Mesenchymal stem cell (in vitro differentiated cells and primary cell): ENCODE measurements at regions not wholly inside any gene's neighbourhood (a gene's known extent, or its start where the extent isn't known, plus 50 kb on each side); places are given as distances from the start of the nearest gene placed in this dataset.

Experiments used
- DNase-seq: peaks from one replicate; pipeline ENCODE4 v3.0.0-alpha.2; 2013
- H2AFZ ChIP-seq: one replicate; pipeline ENCODE4 v1.6.1; 2013; ENCODE audit warnings: low read depth, mild to moderate bottlenecking, control low read depth, inconsistent platforms, low read length, moderate library complexity
- H2AK5ac ChIP-seq: 2 replicates; pipeline ENCODE4 v1.6.1; 2013; ENCODE audit warnings: low read length, moderate library complexity, mild to moderate bottlenecking, inconsistent platforms; ENCODE audit not compliant: severe bottlenecking
- H2BK120ac ChIP-seq: one replicate; pipeline ENCODE4 v1.6.1; 2013; ENCODE audit warnings: low read depth, mild to moderate bottlenecking, inconsistent platforms, low read length, moderate library complexity
- H2BK12ac ChIP-seq, 2 experiments: one replicate each; pipeline ENCODE4 v1.6.1; 2013; ENCODE audit warnings: inconsistent platforms in 2 of 2, low read length in 2 of 2, mild to moderate bottlenecking in 2 of 2, moderate library complexity in 2 of 2, control low read depth in 1 of 2
- H2BK15ac ChIP-seq: one replicate; pipeline ENCODE4 v1.6.1; 2013; ENCODE audit warnings: mild to moderate bottlenecking, low read depth, inconsistent platforms; ENCODE audit not compliant: poor library complexity, severe bottlenecking
- H2BK5ac ChIP-seq: 2 replicates; pipeline ENCODE4 v1.6.1; 2013; ENCODE audit warnings: low read depth, mild to moderate bottlenecking, low read length, control low read depth, inconsistent platforms; ENCODE audit not compliant: poor library complexity, severe bottlenecking
- H3K14ac ChIP-seq, 2 experiments: one replicate each; pipeline ENCODE4 v1.6.1; 2013; ENCODE audit warnings: inconsistent platforms in 2 of 2, low read length in 2 of 2, control low read depth in 1 of 2, mild to moderate bottlenecking in 1 of 2, moderate library complexity in 1 of 2
- H3K18ac ChIP-seq, 2 experiments: one replicate each; pipeline ENCODE4 v1.6.1; 2013; ENCODE audit warnings: inconsistent platforms in 2 of 2, low read length in 2 of 2, control low read depth in 1 of 2, low read depth in 1 of 2, mild to moderate bottlenecking in 1 of 2
- H3K23ac ChIP-seq, 2 experiments: one replicate each; pipeline ENCODE4 v1.6.1; 2013; ENCODE audit warnings: inconsistent platforms in 2 of 2, low read length in 2 of 2, mild to moderate bottlenecking in 2 of 2, moderate library complexity in 2 of 2, control low read depth in 1 of 2
- H3K27ac ChIP-seq: 2 replicates; pipeline ENCODE4 v1.5.1; 2013; ENCODE audit warnings: mild to moderate bottlenecking, moderate library complexity, low read length, control low read depth, inconsistent platforms; ENCODE audit not compliant: poor library complexity, severe bottlenecking
- H3K27me3 ChIP-seq, 2 experiments: 2 replicates each; pipeline versions ENCODE4 v1.6.1 to v1.7.0; 2013; ENCODE audit warnings: low read length in 2 of 2, mild to moderate bottlenecking in 2 of 2, moderate library complexity in 2 of 2, control low read depth in 1 of 2, inconsistent platforms in 1 of 2; ENCODE audit not compliant: control insufficient read depth in 1 of 2, insufficient read depth in 1 of 2
- H3K36me3 ChIP-seq, 2 experiments: 2 replicates each; pipeline versions ENCODE4 v1.6.1 to v1.7.0; 2013; ENCODE audit warnings: low read length in 2 of 2, control low read depth in 1 of 2, inconsistent platforms in 1 of 2, low read depth in 1 of 2, mild to moderate bottlenecking in 1 of 2; ENCODE audit not compliant: insufficient read depth in 2 of 2, control insufficient read depth in 1 of 2
- H3K4ac ChIP-seq, 2 experiments: one replicate each; pipeline ENCODE4 v1.6.1; 2013; ENCODE audit warnings: inconsistent platforms in 2 of 2, low read length in 2 of 2, mild to moderate bottlenecking in 2 of 2, moderate library complexity in 2 of 2, control low read depth in 1 of 2, low read depth in 1 of 2
- H3K4me1 ChIP-seq: 2 replicates; pipeline ENCODE4 v1.6.1; 2013; ENCODE audit warnings: low read depth, low read length, control low read depth; ENCODE audit not compliant: control insufficient read depth, insufficient read depth
- H3K4me2 ChIP-seq: 2 replicates; pipeline ENCODE4 v1.6.1; 2013; ENCODE audit warnings: low read length, mild to moderate bottlenecking, inconsistent platforms; ENCODE audit not compliant: poor library complexity, severe bottlenecking
- H3K4me3 ChIP-seq, 2 experiments: 2 replicates each; pipeline versions ENCODE4 v1.5.1 to v1.7.0; 2013; ENCODE audit warnings: low read length in 2 of 2, mild to moderate bottlenecking in 2 of 2, control low read depth in 1 of 2, low read depth in 1 of 2; ENCODE audit not compliant: insufficient read depth in 1 of 2
- H3K79me1 ChIP-seq: replicated peaks from 2 replicates; pipeline ENCODE4 v1.6.1; 2013; ENCODE audit warnings: mild to moderate bottlenecking, control low read depth, low read length, inconsistent platforms; ENCODE audit not compliant: poor library complexity, severe bottlenecking
- H3K9ac ChIP-seq: 2 replicates; pipeline ENCODE4 v1.7.0; 2013; ENCODE audit warnings: mild to moderate bottlenecking, low read length, moderate library complexity
- H3K9me3 ChIP-seq: 2 replicates; pipeline ENCODE4 v1.7.0; 2013; ENCODE audit warnings: mild to moderate bottlenecking, low read length; ENCODE audit not compliant: control insufficient read depth
- H4K8ac ChIP-seq: one replicate; pipeline ENCODE4 v1.6.1; 2013; ENCODE audit warnings: inconsistent platforms, mild to moderate bottlenecking, low read length, moderate library complexity
- H4K91ac ChIP-seq: one replicate; pipeline ENCODE4 v1.6.1; 2013; ENCODE audit warnings: mild to moderate bottlenecking, low read length, inconsistent platforms
- WGBS: methylation state at CpG from one replicate; pipeline ENCODE4 v1.1.7; 2013; ENCODE audit warnings: mixed read lengths; 5-methylcytosine and 5-hydroxymethylcytosine counted together

DNA sequence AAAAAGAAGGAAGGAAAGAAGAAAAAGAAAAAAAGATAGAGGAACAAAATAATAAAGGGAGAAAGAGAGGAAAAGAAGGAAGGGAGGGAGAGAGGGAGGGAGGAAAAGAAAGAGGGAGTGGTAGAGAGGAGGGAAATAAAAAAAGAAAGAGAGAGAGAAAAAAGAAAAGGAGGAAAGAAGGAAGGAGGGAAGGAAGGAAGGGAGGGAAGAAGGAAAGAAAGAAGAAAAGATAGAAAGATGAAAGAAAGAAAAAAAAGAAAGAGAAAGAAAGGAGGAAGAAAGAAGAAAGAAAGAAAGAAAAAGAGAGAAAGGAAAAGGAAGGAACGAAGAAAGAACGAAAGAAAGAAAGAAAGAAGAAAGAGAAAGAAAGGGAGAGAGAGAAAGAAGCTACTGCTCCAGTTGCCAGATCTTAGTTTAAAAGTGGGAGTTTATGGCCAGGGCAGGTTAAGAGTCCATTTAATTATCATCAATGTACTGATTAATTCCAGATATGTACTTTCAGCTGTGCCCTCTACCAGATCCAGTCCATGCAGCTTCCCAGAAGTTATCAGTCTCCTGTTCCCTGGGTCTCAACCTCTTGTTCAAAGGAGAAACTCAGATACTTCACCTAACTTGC is 1378.5 kb upstream of the NUDT12 start:
- Histone ChIP-seq H3K9ac (no peak overlapping the region), H3K36me3 (no peaks in the 10 kb centered on the region), H3K27me3 (no peaks in the 10 kb centered on the region), H2BK120ac (no peak overlapping the region), H2AK5ac (no peak overlapping the region), H3K4me1 (no peaks in the 10 kb centered on the region), H3K4me3 (no peak overlapping the region), H2BK5ac (no peak overlapping the region), H3K27ac (no peak overlapping the region), H2BK12ac (no peak overlapping the region), H3K18ac (no peak overlapping the region), H3K79me1 (no peaks in the 10 kb centered on the region), H3K4ac (no peak overlapping the region), H2BK15ac (no peak overlapping the region), H3K9me3 (no peaks in the 10 kb centered on the region), H4K91ac (no peak overlapping the region), H3K23ac (no peak overlapping the region), H2AFZ (no peak overlapping the region), H4K8ac (no peak overlapping the region), H3K14ac (no peak overlapping the region), H3K4me2 (no peak overlapping the region)
- WGBS = 84% methylated on average over 2 of the region's 2 CpGs
- no peak for DNase-seq

DNA sequence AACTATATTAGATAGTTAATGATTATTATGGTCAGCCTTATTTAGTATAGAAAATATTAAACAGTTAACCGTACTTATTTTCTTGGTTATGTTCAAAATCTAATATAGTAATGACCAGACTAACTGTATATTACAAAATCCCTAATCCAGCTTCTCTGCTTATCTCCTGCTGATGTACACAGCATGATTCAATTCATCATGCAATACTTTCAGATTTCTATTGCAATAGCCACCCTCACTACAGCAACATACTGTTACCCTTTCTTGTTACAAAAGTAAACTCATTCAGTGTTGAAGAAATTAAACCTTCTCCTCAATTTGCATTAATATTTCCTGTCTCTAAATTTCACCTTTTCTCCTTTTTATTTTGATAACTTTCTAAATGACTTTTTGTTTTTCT is 1375.0 kb upstream of the NUDT12 start:
- no peak overlapping the region for H3K18ac ChIP-seq
- no peak overlapping the region for H3K4me2 ChIP-seq
- no peak overlapping the region for H3K4ac ChIP-seq
- H3K36me3 ChIP-seq = no peaks in the 10 kb centered on the region
- no peak overlapping the region for H4K91ac ChIP-seq
- H3K23ac ChIP-seq = no peak overlapping the region
- H4K8ac ChIP-seq = no peak overlapping the region
- H3K9me3 ChIP-seq = peaks cover 3% of the 10 kb centered on the region
- WGBS = 100% methylated on average over 1 of the region's 1 CpG
- H3K79me1 ChIP-seq = no peaks in the 10 kb centered on the region
- no peak overlapping the region for H3K4me3 ChIP-seq
- DNase-seq = peak; percentile 3
- no peak overlapping the region for H3K14ac ChIP-seq
- H2BK15ac ChIP-seq = no peak overlapping the region
- H3K9ac ChIP-seq = no peak overlapping the region
- H2AK5ac ChIP-seq = no peak overlapping the region
- H3K27me3 ChIP-seq = no peaks in the 10 kb centered on the region
- H2BK12ac ChIP-seq = no peak overlapping the region
- H3K27ac ChIP-seq = no peak overlapping the region
- no peak overlapping the region for H2BK5ac ChIP-seq
- H3K4me1 ChIP-seq = no peaks in the 10 kb centered on the region
- H2BK120ac ChIP-seq = no peak overlapping the region
- H2AFZ ChIP-seq = no peak overlapping the region

DNA sequence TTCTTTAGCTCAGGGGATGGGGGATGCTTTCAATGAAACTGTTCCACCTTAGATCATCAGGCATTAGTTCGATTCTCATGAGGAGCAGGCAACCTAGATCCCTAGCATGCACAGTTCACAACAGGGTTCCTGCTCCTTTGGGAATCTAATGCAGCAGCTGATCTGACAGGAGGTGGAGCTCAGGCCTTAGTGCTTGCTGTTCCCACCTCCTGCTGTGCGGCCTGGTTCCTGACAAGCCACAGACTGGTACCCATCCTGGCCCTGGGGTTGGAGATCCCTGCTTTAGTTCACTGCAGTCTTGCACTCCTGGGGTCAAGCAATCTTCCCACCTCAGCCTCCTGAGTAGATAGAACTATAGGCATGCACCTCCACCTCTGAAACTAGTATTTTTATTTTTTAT is 1369.8 kb upstream of the NUDT12 start:
- no peak overlapping the region for H4K91ac ChIP-seq
- no peak overlapping the region for H3K4me2 ChIP-seq
- H3K27ac ChIP-seq = no peak overlapping the region
- H3K9ac ChIP-seq = no peak overlapping the region
- no peak overlapping the region for H2BK5ac ChIP-seq
- no peaks in the 10 kb centered on the region for H3K36me3 ChIP-seq
- H3K27me3 ChIP-seq = no peaks in the 10 kb centered on the region
- peaks cover 2% of the 10 kb centered on the region for H3K4me1 ChIP-seq
- H3K79me1 ChIP-seq = no peaks in the 10 kb centered on the region
- H3K4ac ChIP-seq = no peak overlapping the region
- no peak overlapping the region for H3K18ac ChIP-seq
- H2BK12ac ChIP-seq = no peak overlapping the region
- H2BK15ac ChIP-seq = no peak overlapping the region
- DNase-seq = no peak
- H2AFZ ChIP-seq = no peak overlapping the region
- peaks cover 3% of the 10 kb centered on the region for H3K9me3 ChIP-seq
- H2BK120ac ChIP-seq = no peak overlapping the region
- no peak overlapping the region for H2AK5ac ChIP-seq
- no peak overlapping the region for H3K23ac ChIP-seq
- WGBS = 89% methylated on average over 2 of the region's 2 CpGs
- H3K14ac ChIP-seq = no peak overlapping the region
- H4K8ac ChIP-seq = no peak overlapping the region
- no peak overlapping the region for H3K4me3 ChIP-seq

DNA sequence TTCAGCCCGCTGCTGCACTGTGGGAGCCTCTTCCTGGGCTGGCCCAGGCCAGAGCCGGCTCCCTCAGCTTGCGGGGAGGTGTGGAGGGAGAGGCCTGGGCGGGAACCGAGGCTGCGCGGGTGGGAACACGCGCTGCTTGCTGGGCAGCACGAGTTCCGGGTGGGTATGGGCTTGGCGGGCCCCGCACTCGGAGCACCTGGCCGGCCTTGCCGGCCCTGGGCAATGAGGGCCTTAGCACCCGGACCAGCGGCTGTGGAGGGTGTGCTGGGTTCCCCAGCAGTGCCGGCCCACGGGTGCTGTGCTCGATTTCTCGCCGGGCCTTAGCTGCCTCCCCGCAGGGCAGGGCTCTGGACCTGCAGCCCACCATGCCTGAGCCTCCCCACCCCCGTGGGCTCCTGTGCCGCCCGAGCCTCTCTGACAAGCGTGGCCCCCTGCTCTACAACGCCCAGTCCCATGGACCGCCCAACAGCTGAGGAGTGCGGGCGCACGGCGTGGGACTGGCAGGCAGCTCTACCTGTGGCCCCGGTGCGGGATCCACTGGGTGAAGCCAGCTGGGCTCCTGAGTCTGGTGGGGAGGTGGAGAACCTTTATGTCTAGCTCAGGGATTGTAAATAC is 1366.4 kb upstream of the NUDT12 start:
- no peak overlapping the region for H2AK5ac ChIP-seq
- H3K27ac ChIP-seq = no peak overlapping the region
- H2BK12ac ChIP-seq = no peak overlapping the region
- H3K27me3 ChIP-seq = no peaks in the 10 kb centered on the region
- H3K23ac ChIP-seq = no peak overlapping the region
- H3K9me3 ChIP-seq = peaks cover 10% of the 10 kb centered on the region
- H3K9ac ChIP-seq = no peak overlapping the region
- H2BK15ac ChIP-seq = no peak overlapping the region
- no peaks in the 10 kb centered on the region for H3K79me1 ChIP-seq
- no peak overlapping the region for H2BK120ac ChIP-seq
- H3K4me1 ChIP-seq = peaks cover 2% of the 10 kb centered on the region
- H2AFZ ChIP-seq = no peak overlapping the region
- H3K4ac ChIP-seq = no peak overlapping the region
- no peak overlapping the region for H4K8ac ChIP-seq
- no peak overlapping the region for H3K18ac ChIP-seq
- H3K36me3 ChIP-seq = no peaks in the 10 kb centered on the region
- H3K14ac ChIP-seq = no peak overlapping the region
- H4K91ac ChIP-seq = no peak overlapping the region
- WGBS = 97% methylated on average over 34 of the region's 36 CpGs
- no peak overlapping the region for H3K4me3 ChIP-seq
- DNase-seq = no peak
- H2BK5ac ChIP-seq = no peak overlapping the region
- no peak overlapping the region for H3K4me2 ChIP-seq
